Neuronal stem cell (in vitro differentiated cells): ENCODE measurements at regions not wholly inside any gene's neighbourhood (a gene's known extent, or its start where the extent isn't known, plus 50 kb on each side); places are given as distances from the start of the nearest gene placed in this dataset.

ENCODE experiments used
- DNase-seq: peaks from one replicate; pipeline ENCODE4 v3.0.0-alpha.2; 2013; ENCODE audit warnings: low spot score
- H2AFZ ChIP-seq: one replicate; pipeline ENCODE4 v1.6.1; 2013; ENCODE audit warnings: mild to moderate bottlenecking, low read length, inconsistent platforms
- H2AK5ac ChIP-seq: 2 replicates; pipeline ENCODE4 v1.6.1; 2013; ENCODE audit warnings: low read depth, mild to moderate bottlenecking, inconsistent platforms, low read length, moderate library complexity, mixed read lengths
- H2BK120ac ChIP-seq: 2 replicates; pipeline ENCODE4 v1.6.1; 2013; ENCODE audit warnings: low read depth, mild to moderate bottlenecking, inconsistent platforms, low read length, moderate library complexity, mixed read lengths
- H2BK12ac ChIP-seq: one replicate; pipeline ENCODE4 v1.6.1; 2013; ENCODE audit warnings: low read length, inconsistent platforms
- H2BK15ac ChIP-seq: 2 replicates; pipeline ENCODE4 v1.6.1; 2013; ENCODE audit warnings: mild to moderate bottlenecking, low read length, inconsistent platforms, mixed read lengths
- H2BK5ac ChIP-seq: one replicate; pipeline ENCODE4 v1.6.1; 2013; ENCODE audit warnings: inconsistent platforms, mild to moderate bottlenecking, low read length, moderate library complexity
- H3K14ac ChIP-seq: one replicate; pipeline ENCODE4 v1.6.1; 2013; ENCODE audit warnings: low read length, inconsistent platforms
- H3K18ac ChIP-seq: 2 replicates; pipeline ENCODE4 v1.6.1; 2013; ENCODE audit warnings: low read length, inconsistent platforms
- H3K23ac ChIP-seq: 2 replicates; pipeline ENCODE4 v1.6.1; 2013; ENCODE audit warnings: low read depth, mild to moderate bottlenecking, mixed read lengths, low read length, inconsistent platforms; ENCODE audit not compliant: poor library complexity
- H3K27ac ChIP-seq: replicated peaks from 3 replicates; pipeline ENCODE4 v1.5.1; 2013; ENCODE audit warnings: low read length, inconsistent platforms
- H3K27me3 ChIP-seq, 3 experiments: 2 replicates each; pipeline ENCODE4 v1.6.1; 2013; ENCODE audit warnings: low read length in 3 of 3, mild to moderate bottlenecking in 2 of 3, inconsistent platforms in 1 of 3, low read depth in 1 of 3, mixed read lengths in 1 of 3, moderate library complexity in 1 of 3; ENCODE audit not compliant: control insufficient read depth in 3 of 3, insufficient read depth in 3 of 3
- H3K36me3 ChIP-seq, 2 donors: replicated peaks in 1 of 2; 2 replicates each; pipeline ENCODE4 v1.6.1; 2013; ENCODE audit warnings: low read length in 2 of 2; ENCODE audit not compliant: control insufficient read depth in 2 of 2, insufficient read depth in 2 of 2
- H3K4ac ChIP-seq: 2 replicates; pipeline ENCODE4 v1.6.1; 2013; ENCODE audit warnings: inconsistent platforms, mild to moderate bottlenecking, low read length, moderate library complexity
- H3K4me1 ChIP-seq, 2 donors: 1 replicate in 1 of 2; 2 replicates in 1 of 2; pipeline ENCODE4 v1.6.1; 2013; ENCODE audit warnings: low read length in 2 of 2, low read depth in 1 of 2; ENCODE audit not compliant: control insufficient read depth in 2 of 2, insufficient read depth in 1 of 2
- H3K4me2 ChIP-seq: one replicate; pipeline ENCODE4 v1.6.1; 2013; ENCODE audit warnings: mild to moderate bottlenecking, low read length, inconsistent platforms; ENCODE audit not compliant: insufficient read depth, poor library complexity, severe bottlenecking
- H3K4me3 ChIP-seq, 2 donors: 2 replicates each; pipeline ENCODE4 v1.5.1; 2013; ENCODE audit warnings: low read length in 2 of 2, mild to moderate bottlenecking in 2 of 2, inconsistent platforms in 1 of 2, moderate library complexity in 1 of 2
- H3K79me1 ChIP-seq: one replicate; pipeline ENCODE4 v1.6.1; 2013; ENCODE audit warnings: low read depth, mild to moderate bottlenecking, inconsistent platforms, low read length, moderate library complexity
- H3K9ac ChIP-seq: one replicate; pipeline ENCODE4 v1.6.1; 2013; ENCODE audit warnings: mild to moderate bottlenecking, low read depth, low read length, inconsistent platforms; ENCODE audit not compliant: poor library complexity
- H3K9me3 ChIP-seq, 2 donors: replicated peaks in 1 of 2; 2 replicates each; pipeline versions ENCODE3 to v1.6.1; 2013; ENCODE audit warnings: low read length in 2 of 2, mild to moderate bottlenecking in 2 of 2, inconsistent platforms in 1 of 2, low read depth in 1 of 2, mixed read lengths in 1 of 2, moderate library complexity in 1 of 2; ENCODE audit not compliant: control insufficient read depth in 2 of 2, insufficient read depth in 1 of 2
- H4K8ac ChIP-seq: one replicate; pipeline ENCODE4 v1.6.1; 2013; ENCODE audit warnings: low read depth, mild to moderate bottlenecking, inconsistent platforms, low read length, moderate library complexity
- H4K91ac ChIP-seq: one replicate; pipeline ENCODE4 v1.6.1; 2013; ENCODE audit warnings: low read length, low read depth, mild to moderate bottlenecking, inconsistent platforms; ENCODE audit not compliant: poor library complexity
- WGBS, 2 donors: extraction: QIAGEN DNeasy Blood & Tissue Kit; methylation state at CpG; one replicate each; pipeline ENCODE4 v1.1.7; 2013; ENCODE audit warnings: missing lambda C conversion rate in 2 of 2, mixed read lengths in 1 of 2; ENCODE audit not compliant: insufficient read length in 2 of 2, insufficient replicate concordance in 1 of 2; ENCODE audit errors: extremely low coverage in 2 of 2; 5-methylcytosine and 5-hydroxymethylcytosine counted together

GRCh38 chr5:153147891-153148623 lies 342.4 kb upstream of the GRIA1 start:
- no peak overlapping the region for H2BK15ac ChIP-seq
- peaks cover 0 to 5% of the 10 kb centered on the region in 2 donors for H3K9me3 ChIP-seq
- H2BK12ac ChIP-seq, result no peak overlapping the region
- H3K4me1 ChIP-seq, result no peaks in the 10 kb centered on the region
- no peak overlapping the region for H2BK120ac ChIP-seq
- WGBS, 2 donors, result no CpG with 5 or more reads among the region's 7 CpGs
- no peak overlapping the region for H4K91ac ChIP-seq
- no peak overlapping the region for H3K4me2 ChIP-seq
- H3K4ac ChIP-seq, result no peak overlapping the region
- no peak overlapping the region for H2AK5ac ChIP-seq
- no peaks in the 10 kb centered on the region for H3K36me3 ChIP-seq
- peak overlapping the region; percentile 45 for H4K8ac ChIP-seq
- H3K79me1 ChIP-seq, result no peaks in the 10 kb centered on the region
- H2BK5ac ChIP-seq, result no peak overlapping the region
- no peak overlapping the region for H2AFZ ChIP-seq
- H3K9ac ChIP-seq, result no peak overlapping the region
- H3K27me3 ChIP-seq, result no peaks in the 10 kb centered on the region
- no peak overlapping the region for H3K23ac ChIP-seq
- H3K18ac ChIP-seq, result no peak overlapping the region
- H3K27ac ChIP-seq, result no peak overlapping the region
- peak; percentile 20 for DNase-seq
- H3K14ac ChIP-seq, result no peak overlapping the region
- no peak overlapping the region for H3K4me3 ChIP-seq

- WGBS, 2 donors, result no CpG with 5 or more reads among the region's 4 CpGs
- Histone ChIP-seq H3K9ac (no peak overlapping the region), H3K4me3 (no peak overlapping the region)
These were observed 341.9 kb upstream of the GRIA1 start for GRCh38 chr5:153148624-153148976.

DNA sequence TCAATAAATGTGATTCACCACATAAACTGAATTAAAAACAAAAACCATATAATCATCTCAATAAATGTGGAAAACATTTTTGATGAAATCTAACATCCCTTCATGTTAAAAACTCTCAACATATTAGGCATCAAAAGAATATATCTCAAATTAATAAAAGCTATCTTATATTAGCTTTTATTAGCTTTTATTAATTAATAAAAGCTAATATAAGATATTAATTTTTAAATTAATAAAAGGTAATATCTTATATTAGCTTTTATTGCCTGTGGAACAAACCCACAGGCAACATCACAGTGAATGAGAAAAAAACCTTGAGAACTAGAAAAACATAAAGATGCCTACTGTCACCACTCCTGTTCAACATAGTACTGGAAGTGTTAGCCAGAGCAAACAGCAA lies 338.9 kb upstream of the GRIA1 start:
- Histone ChIP-seq H3K9ac (no peak overlapping the region), H3K27me3 (no peaks in the 10 kb centered on the region), H2AK5ac (no peak overlapping the region), H3K23ac (no peak overlapping the region), H3K9me3 (no peaks in the 10 kb centered on the region), H4K91ac (no peak overlapping the region), H2BK12ac (no peak overlapping the region), H2BK15ac (no peak overlapping the region), H3K4me2 (no peak overlapping the region), H3K14ac (no peak overlapping the region), H4K8ac (no peak overlapping the region), H3K36me3 (no peaks in the 10 kb centered on the region), H3K4me3 (no peak overlapping the region), H3K79me1 (no peaks in the 10 kb centered on the region), H2BK120ac (no peak overlapping the region), H3K4ac (no peak overlapping the region), H2AFZ (no peak overlapping the region), H3K4me1 (no peaks in the 10 kb centered on the region), H3K18ac (no peak overlapping the region), H3K27ac (no peak overlapping the region), H2BK5ac (no peak overlapping the region)
- DNase-seq, result no peak

More at GRCh38 chr5:153148624-153148976, 341.9 kb upstream of the GRIA1 start:
- H3K4me1 ChIP-seq, result no peaks in the 10 kb centered on the region
- H2BK5ac ChIP-seq, result no peak overlapping the region
- no peak overlapping the region for H2BK12ac ChIP-seq
- no peak overlapping the region for H2BK15ac ChIP-seq
- peaks cover 0 to 3% of the 10 kb centered on the region in 2 donors for H3K9me3 ChIP-seq
- H3K4me2 ChIP-seq, result no peak overlapping the region
- no peak overlapping the region for H3K23ac ChIP-seq
- no peaks in the 10 kb centered on the region for H3K79me1 ChIP-seq
- no peaks in the 10 kb centered on the region for H3K27me3 ChIP-seq
- no peak overlapping the region for H4K8ac ChIP-seq
- no peak overlapping the region for H2AK5ac ChIP-seq
- no peak overlapping the region for H3K18ac ChIP-seq
- H2BK120ac ChIP-seq, result no peak overlapping the region
- DNase-seq, result no peak
- H3K14ac ChIP-seq, result no peak overlapping the region
- no peaks in the 10 kb centered on the region for H3K36me3 ChIP-seq
- no peak overlapping the region for H2AFZ ChIP-seq
- H3K27ac ChIP-seq, result no peak overlapping the region
- H4K91ac ChIP-seq, result no peak overlapping the region
- H3K4ac ChIP-seq, result no peak overlapping the region

GRCh38 chr5:153153086-153153485 lies 337.4 kb upstream of the GRIA1 start:
- no peak overlapping the region for H2AFZ ChIP-seq
- no peaks in the 10 kb centered on the region for H3K4me1 ChIP-seq
- H2BK5ac ChIP-seq, result no peak overlapping the region
- no peak overlapping the region for H3K4ac ChIP-seq
- no peak overlapping the region for H3K4me3 ChIP-seq
- H2AK5ac ChIP-seq, result no peak overlapping the region
- H3K9me3 ChIP-seq, result no peaks in the 10 kb centered on the region
- no peak overlapping the region for H2BK12ac ChIP-seq
- no peak overlapping the region for H3K14ac ChIP-seq
- H2BK120ac ChIP-seq, result no peak overlapping the region
- no peak overlapping the region for H3K27ac ChIP-seq
- H4K91ac ChIP-seq, result no peak overlapping the region
- no peaks in the 10 kb centered on the region for H3K79me1 ChIP-seq
- no peaks in the 10 kb centered on the region for H3K27me3 ChIP-seq
- no peak overlapping the region for H3K23ac ChIP-seq
- WGBS, 2 donors, result no CpG with 5 or more reads among the region's 1 CpG
- no peak overlapping the region for H3K9ac ChIP-seq
- H3K4me2 ChIP-seq, result no peak overlapping the region
- no peak overlapping the region for H2BK15ac ChIP-seq
- DNase-seq, result no peak
- no peaks in the 10 kb centered on the region for H3K36me3 ChIP-seq
- H4K8ac ChIP-seq, result no peak overlapping the region
- no peak overlapping the region for H3K18ac ChIP-seq
